ENCODE measurements at regions not wholly inside any gene's neighbourhood (a gene's known extent, or its start where the extent isn't known, plus 50 kb on each side); places are given as distances from the start of the nearest gene placed in this dataset.

DNA sequence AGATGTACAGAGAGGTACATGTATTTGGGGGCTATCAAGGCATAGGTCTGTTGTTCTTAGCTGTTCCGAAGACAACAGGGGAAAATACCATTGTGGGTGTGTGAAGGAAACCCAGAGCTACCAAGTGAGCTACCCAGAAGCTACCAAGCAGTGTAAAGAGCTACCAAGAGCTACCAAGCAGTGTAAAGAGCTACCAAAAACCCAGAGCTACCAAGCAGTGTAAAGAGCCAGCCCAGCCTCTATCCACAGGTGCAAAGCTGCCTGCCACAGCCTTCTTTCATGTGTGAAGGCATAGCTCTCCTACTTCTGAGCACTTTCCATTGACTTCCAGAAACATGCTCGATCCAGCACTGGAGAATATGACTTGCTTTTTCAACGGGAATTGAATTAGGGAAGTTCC is 145.7 kb downstream of the AKAP11 start:
- Histone ChIP-seq H2AFZ (ENCODE audit: low read length) (no peak overlapping the region), H2BK12ac (ENCODE audit: low read depth, low read length) (no peak overlapping the region), H3K27ac (ENCODE audit: low read depth, low read length) (no peak overlapping the region), H3K14ac (ENCODE audit: insufficient read length) (no peak overlapping the region), H3K56ac (replicated peaks; ENCODE audit: insufficient read length, low read depth, low read length) (no peak overlapping the region), H3K9me3 (ENCODE audit: insufficient read depth in 2 of 2, low read depth in 1 of 2, low read length in 1 of 2) (no peaks in the 10 kb centered on the region), H3K4ac (replicated peaks; ENCODE audit: insufficient read length, low read depth, low read length) (no peak overlapping the region), H4K8ac (ENCODE audit: extremely low read depth, insufficient read depth, low read length) (no peak overlapping the region), H3K27me3 (replicated peaks in 1 of 4; ENCODE audit: control insufficient read depth in 3 of 4, extremely low read depth in 1 of 4, insufficient read depth in 3 of 4, low read length in 3 of 4) (no peaks in the 10 kb centered on the region; a peak in 1 of 7 replicates), H3K4me2 (ENCODE audit: insufficient read depth in 1 of 2, low read depth in 2 of 2, low read length in 2 of 2) (no peak overlapping the region), H4K20me1 (replicated peaks in 1 of 2; ENCODE audit: control insufficient read depth in 1 of 2, insufficient read depth in 2 of 2, low read length in 2 of 2) (no peaks in the 10 kb centered on the region), H3K23me2 (ENCODE audit: low read depth, low read length) (no peaks in the 10 kb centered on the region), H2BK15ac (ENCODE audit: low read length) (peak overlapping the region; percentile 48), H3K4me1 (replicated peaks in 1 of 4; ENCODE audit: control insufficient read depth in 3 of 4, insufficient read depth in 4 of 4, low read length in 3 of 4) (no peaks in the 10 kb centered on the region), H3K9ac (replicated peaks in 1 of 4; ENCODE audit: extremely low read depth in 1 of 4, low read depth in 3 of 4, low read length in 3 of 4) (no peak overlapping the region), H2BK5ac (ENCODE audit: low read depth, low read length) (no peak overlapping the region), H2BK120ac (replicated peaks; ENCODE audit: low read depth, low read length) (no peak overlapping the region), H2BK20ac (ENCODE audit: low read length) (no peak overlapping the region), H3K4me3 (ENCODE audit: extremely low read depth in 1 of 4, insufficient read depth in 2 of 4, low read depth in 3 of 4, low read length in 4 of 4) (no peak overlapping the region), H3K79me2 (ENCODE audit: control insufficient read depth in 1 of 2, insufficient read depth in 2 of 2, low read length in 2 of 2) (no peaks in the 10 kb centered on the region), H3K79me1 (ENCODE audit: low read depth, low read length) (no peaks in the 10 kb centered on the region), H3K18ac (ENCODE audit: extremely low read depth, low read length) (no peak overlapping the region), H2AK5ac (ENCODE audit: low read depth, low read length) (no peak overlapping the region), H3K23ac (ENCODE audit: insufficient read length) (no peak overlapping the region), H4K5ac (ENCODE audit: insufficient read length, low read depth, low read length) (no peak overlapping the region), H3K36me3 (ENCODE audit: control insufficient read depth in 2 of 4, insufficient read depth in 4 of 4, low read length in 3 of 4) (no peaks in the 10 kb centered on the region), H4K91ac (replicated peaks; ENCODE audit: insufficient read length, low read length) (no peak overlapping the region)
- POLR2A ChIA-PET (ENCODE audit: partially characterized antibody) = no interaction called here
- FAIRE-seq = no peak
- no peak for DNase-seq (ENCODE audit: low read depth in 1 of 2, low spot score in 2 of 2)
- WGBS, 2 experiments (ENCODE audit: extremely low coverage in 1 of 2, insufficient coverage in 1 of 2, insufficient read length in 1 of 2, insufficient replicate concordance in 2 of 2, low coverage in 1 of 2, low lambda C conversion rate in 2 of 2, missing lambda C conversion rate in 1 of 2) = 77% methylated on average over 3 of the region's 3 CpGs; no CpG with 5 or more reads in 1 of the 2 experiments
- TF ChIP-seq, protein P1, sequence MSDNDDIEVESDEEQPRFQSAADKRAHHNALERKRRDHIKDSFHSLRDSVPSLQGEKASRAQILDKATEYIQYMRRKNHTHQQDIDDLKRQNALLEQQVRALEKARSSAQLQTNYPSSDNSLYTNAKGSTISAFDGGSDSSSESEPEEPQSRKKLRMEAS (IDR thresholded peaks at IDR 0.05) = no peak
- TF ChIP-seq CEBPB (IDR thresholded peaks at IDR 0.05; ENCODE audit: low read depth, low read length) = no peak
- no peak for TF ChIP-seq TBP (IDR thresholded peaks at IDR 0.05; ENCODE audit: low read depth, low read length)
- CTCF ChIA-PET (ENCODE audit: partially characterized antibody) = no interaction called here

Measured in H1 (cell line).